Peyer's patch (tissue), 4 donors: ENCODE measurements at regions not wholly inside any gene's neighbourhood (a gene's known extent, or its start where the extent isn't known, plus 50 kb on each side); places are given as distances from the start of the nearest gene placed in this dataset.
"Not testable (repeated sequence)": the region's sequence is repeated elsewhere in the genome, so short reads cannot be mapped to it uniquely, and the experiment has no call there.

Experiments used
- DNase-seq, 3 donors: peaks; one replicate each; pipeline ENCODE4 v3.0.0-alpha.2; 2017 to 2019
- H3K27ac ChIP-seq, 4 donors: fragments of 200-600 bp; sonication (generic); one replicate each; pipeline ENCODE4 v1.5.1; 2016 to 2019
- H3K27me3 ChIP-seq, 2 donors: fragments of 200-600 bp; sonication (generic); one replicate each; pipeline ENCODE4 v1.5.1; 2019
- H3K36me3 ChIP-seq, 3 donors: fragments of 200-600 bp; sonication (generic); one replicate each; pipeline ENCODE4 v1.5.1; 2016 to 2019
- H3K4me1 ChIP-seq, 4 donors: fragments of 200-600 bp; sonication (generic); one replicate each; pipeline ENCODE4 v1.5.1; 2016 to 2019
- H3K4me3 ChIP-seq, 4 donors: fragments of 200-600 bp; sonication (generic); 1 replicate in 3 of 4; 2 replicates in 1 of 4; pipeline ENCODE4 v1.5.1; 2016 to 2019; ENCODE audit warnings: mild to moderate bottlenecking in 1 of 4
- H3K9me3 ChIP-seq, 4 donors: fragments of 200-600 bp; sonication (generic); one replicate each; pipeline ENCODE4 v1.5.1; 2016 to 2019; ENCODE audit warnings: mild to moderate bottlenecking in 1 of 4
- CTCF ChIP-seq, 6 experiments: fragments of 450-650 bp in 4 of 6; fragments of 200-600 bp in 2 of 6; sonication (generic) in 1 of 6; IDR thresholded peaks; one replicate each; pipeline ENCODE4 v1.5.1; 2017 to 2019; ENCODE audit warnings: antibody characterized with exemption in 6 of 6, mild to moderate bottlenecking in 3 of 6, moderate library complexity in 1 of 6
- POLR2A ChIP-seq, 2 donors: fragments of 450-650 bp; IDR thresholded peaks; one replicate each; pipeline ENCODE4 v1.5.1; 2017; ENCODE audit warnings: antibody characterized with exemption in 2 of 2, mild to moderate bottlenecking in 2 of 2, moderate library complexity in 2 of 2
- small RNA-seq, 2 donors: library from RNA; depleted of rRNA; stranded (forward); fragments of <200 nt; gene quantifications; one replicate each; pipeline ENCODE3, GENCODE V24; 2016

- TF ChIP-seq CTCF (IDR thresholded peaks at IDR 0.05) (no peak), POLR2A (IDR thresholded peaks at IDR 0.05) (no peak)
- Histone ChIP-seq H3K4me1 (no peaks in the 10 kb centered on the region), H3K4me3 (no peak overlapping the region), H3K27ac (no peak overlapping the region), H3K36me3 (no peaks in the 10 kb centered on the region), H3K9me3 (peaks cover 0 to 38% (median 0%) of the 10 kb centered on the region in 4 donors), H3K27me3 (no peaks in the 10 kb centered on the region)
- no peak for DNase-seq
Measured at GRCh38 chr16:34078691-34079090, 619.3 kb downstream of the TP53TG3F start.

- peaks cover 0 to 22% (median 0%) of the 10 kb centered on the region in 4 donors for H3K9me3 ChIP-seq
- DNase-seq, H3K27me3 ChIP-seq, H3K36me3 ChIP-seq, H3K27ac ChIP-seq, H3K4me3 ChIP-seq, H3K4me1 ChIP-seq: not testable (repeated sequence)
Measured at GRCh38 chr16:34085038-34085437, 625.6 kb downstream of the TP53TG3F start.

- H3K9me3 ChIP-seq, result peaks cover 0 to 15% (median 4%) of the 10 kb centered on the region in 4 donors
- not testable (repeated sequence) for H3K27ac ChIP-seq, H3K36me3 ChIP-seq, H3K4me3 ChIP-seq, H3K27me3 ChIP-seq, DNase-seq, H3K4me1 ChIP-seq
Measured at GRCh38 chr16:34095006-34095405, 635.6 kb downstream of the TP53TG3F start.

- not testable (repeated sequence) for H3K27me3 ChIP-seq, H3K36me3 ChIP-seq, DNase-seq, H3K4me1 ChIP-seq, H3K4me3 ChIP-seq, H3K27ac ChIP-seq
- peaks cover 0 to 15% (median 4%) of the 10 kb centered on the region in 4 donors for H3K9me3 ChIP-seq
Measured at GRCh38 chr16:34096911-34097310, 637.5 kb downstream of the TP53TG3F start.

- DNase-seq, H3K27ac ChIP-seq, H3K4me3 ChIP-seq, H3K27me3 ChIP-seq, H3K4me1 ChIP-seq, H3K36me3 ChIP-seq: not testable (repeated sequence)
- H3K9me3 ChIP-seq, result peaks cover 0 to 15% (median 4%) of the 10 kb centered on the region in 4 donors
Measured at GRCh38 chr16:34097326-34097725, 637.9 kb downstream of the TP53TG3F start.

GRCh38 chr16:34098033-34098432, 638.6 kb downstream of the TP53TG3F start:
- H3K9me3 ChIP-seq, result peaks cover 0 to 14% (median 4%) of the 10 kb centered on the region in 4 donors
- H3K4me1 ChIP-seq, H3K36me3 ChIP-seq, H3K27me3 ChIP-seq, H3K27ac ChIP-seq, DNase-seq, H3K4me3 ChIP-seq: not testable (repeated sequence)

GRCh38 chr16:34099028-34099427, 639.6 kb downstream of the TP53TG3F start:
- H3K9me3 ChIP-seq, result peaks cover 0 to 12% (median 4%) of the 10 kb centered on the region in 4 donors
- H3K4me3 ChIP-seq, H3K4me1 ChIP-seq, H3K27me3 ChIP-seq, H3K27ac ChIP-seq, H3K36me3 ChIP-seq, DNase-seq: not testable (repeated sequence)

Small RNA genes in the stretch of these regions (small RNA-seq; reads per million reads assigned to genes)
- 0 reads per million in 2 donors for gene AC133561.3
- gene AC133561.4, result 0 reads per million in 2 donors
- 0 reads per million in 2 donors for gene AC140658.4
